H1 (cell line): ENCODE measurements at regions not wholly inside any gene's neighbourhood (a gene's known extent, or its start where the extent isn't known, plus 50 kb on each side); places are given as distances from the start of the nearest gene placed in this dataset.

Experiments
- BACH1 ChIP-seq: IDR thresholded peaks from 2 replicates; pipeline ENCODE4 v1.6.1; 2012; ENCODE audit warnings: low read length, improper control_type of control experiment
- JUN ChIP-seq: IDR thresholded peaks from 2 replicates; pipeline ENCODE4 v1.6.1; 2011; ENCODE audit warnings: low read depth, mild to moderate bottlenecking, improper control_type of control experiment, low read length
- KDM4A ChIP-seq: IDR thresholded peaks from one replicate; pipeline ENCODE4 v1.7.1; 2012; ENCODE audit warnings: low read depth, mild to moderate bottlenecking, moderate library complexity, low read length, inconsistent platforms; ENCODE audit not compliant: severe bottlenecking
- MAX ChIP-seq: IDR thresholded peaks from 2 replicates; pipeline ENCODE4 v1.6.1; 2012; ENCODE audit warnings: inconsistent platforms
- POLR2A ChIP-seq, 2 experiments: IDR thresholded peaks; 1 replicate in 1 of 2; 2 replicates in 1 of 2; pipeline ENCODE4 v1.6.1; 2011; ENCODE audit warnings: low read depth in 2 of 2, low read length in 2 of 2, mild to moderate bottlenecking in 2 of 2; ENCODE audit errors: control extremely low read depth in 1 of 2
- RBBP5 ChIP-seq: IDR thresholded peaks from 2 replicates; pipeline ENCODE4 v1.7.1; 2012; ENCODE audit warnings: low read depth, mild to moderate bottlenecking, inconsistent platforms, low read length, moderate library complexity, borderline replicate concordance
- RFX5 ChIP-seq: IDR thresholded peaks from 2 replicates; pipeline ENCODE4 v1.6.1; 2011; ENCODE audit warnings: low read depth, low read length, improper control_type of control experiment, borderline replicate concordance
- YY1 ChIP-seq: IDR thresholded peaks from 2 replicates; pipeline ENCODE4 v1.6.1; 2011; ENCODE audit warnings: low read depth, mild to moderate bottlenecking, low read length
- TF ChIP-seq, protein P1 (sequence below): fragments of 300-600 bp; sonication (generic); IDR thresholded peaks from 2 replicates; pipeline ENCODE4 v1.7.1; 2012; ENCODE audit warnings: low read length, moderate library complexity, mild to moderate bottlenecking, inconsistent platforms; ENCODE audit not compliant: insufficient replicate concordance

DNA sequence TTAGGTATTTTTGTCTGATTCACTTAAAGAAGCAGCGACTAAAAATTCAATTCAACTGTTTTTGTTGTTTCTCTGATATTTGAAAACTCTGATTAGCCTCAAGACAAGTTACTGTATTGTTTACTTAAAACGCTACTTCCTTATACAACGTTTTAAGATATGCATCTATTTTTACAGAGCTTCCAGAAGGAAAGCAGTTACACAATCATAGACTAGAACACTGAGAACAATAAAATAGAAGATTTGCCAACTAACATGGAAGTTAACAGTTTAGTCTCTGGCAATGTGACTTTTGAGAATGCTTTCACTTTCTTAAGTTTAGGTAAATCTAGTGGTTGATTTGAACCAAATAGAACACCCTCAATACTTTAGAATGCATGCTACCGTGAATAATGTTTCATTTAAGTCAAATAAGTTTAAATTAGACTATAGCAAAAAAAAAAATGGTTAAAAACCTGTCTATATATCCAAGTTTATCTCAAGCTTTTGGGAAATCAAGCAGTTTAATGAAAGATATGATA is 614.8 kb downstream of the DACH1 start (continued):
- TF ChIP-seq, protein P1, sequence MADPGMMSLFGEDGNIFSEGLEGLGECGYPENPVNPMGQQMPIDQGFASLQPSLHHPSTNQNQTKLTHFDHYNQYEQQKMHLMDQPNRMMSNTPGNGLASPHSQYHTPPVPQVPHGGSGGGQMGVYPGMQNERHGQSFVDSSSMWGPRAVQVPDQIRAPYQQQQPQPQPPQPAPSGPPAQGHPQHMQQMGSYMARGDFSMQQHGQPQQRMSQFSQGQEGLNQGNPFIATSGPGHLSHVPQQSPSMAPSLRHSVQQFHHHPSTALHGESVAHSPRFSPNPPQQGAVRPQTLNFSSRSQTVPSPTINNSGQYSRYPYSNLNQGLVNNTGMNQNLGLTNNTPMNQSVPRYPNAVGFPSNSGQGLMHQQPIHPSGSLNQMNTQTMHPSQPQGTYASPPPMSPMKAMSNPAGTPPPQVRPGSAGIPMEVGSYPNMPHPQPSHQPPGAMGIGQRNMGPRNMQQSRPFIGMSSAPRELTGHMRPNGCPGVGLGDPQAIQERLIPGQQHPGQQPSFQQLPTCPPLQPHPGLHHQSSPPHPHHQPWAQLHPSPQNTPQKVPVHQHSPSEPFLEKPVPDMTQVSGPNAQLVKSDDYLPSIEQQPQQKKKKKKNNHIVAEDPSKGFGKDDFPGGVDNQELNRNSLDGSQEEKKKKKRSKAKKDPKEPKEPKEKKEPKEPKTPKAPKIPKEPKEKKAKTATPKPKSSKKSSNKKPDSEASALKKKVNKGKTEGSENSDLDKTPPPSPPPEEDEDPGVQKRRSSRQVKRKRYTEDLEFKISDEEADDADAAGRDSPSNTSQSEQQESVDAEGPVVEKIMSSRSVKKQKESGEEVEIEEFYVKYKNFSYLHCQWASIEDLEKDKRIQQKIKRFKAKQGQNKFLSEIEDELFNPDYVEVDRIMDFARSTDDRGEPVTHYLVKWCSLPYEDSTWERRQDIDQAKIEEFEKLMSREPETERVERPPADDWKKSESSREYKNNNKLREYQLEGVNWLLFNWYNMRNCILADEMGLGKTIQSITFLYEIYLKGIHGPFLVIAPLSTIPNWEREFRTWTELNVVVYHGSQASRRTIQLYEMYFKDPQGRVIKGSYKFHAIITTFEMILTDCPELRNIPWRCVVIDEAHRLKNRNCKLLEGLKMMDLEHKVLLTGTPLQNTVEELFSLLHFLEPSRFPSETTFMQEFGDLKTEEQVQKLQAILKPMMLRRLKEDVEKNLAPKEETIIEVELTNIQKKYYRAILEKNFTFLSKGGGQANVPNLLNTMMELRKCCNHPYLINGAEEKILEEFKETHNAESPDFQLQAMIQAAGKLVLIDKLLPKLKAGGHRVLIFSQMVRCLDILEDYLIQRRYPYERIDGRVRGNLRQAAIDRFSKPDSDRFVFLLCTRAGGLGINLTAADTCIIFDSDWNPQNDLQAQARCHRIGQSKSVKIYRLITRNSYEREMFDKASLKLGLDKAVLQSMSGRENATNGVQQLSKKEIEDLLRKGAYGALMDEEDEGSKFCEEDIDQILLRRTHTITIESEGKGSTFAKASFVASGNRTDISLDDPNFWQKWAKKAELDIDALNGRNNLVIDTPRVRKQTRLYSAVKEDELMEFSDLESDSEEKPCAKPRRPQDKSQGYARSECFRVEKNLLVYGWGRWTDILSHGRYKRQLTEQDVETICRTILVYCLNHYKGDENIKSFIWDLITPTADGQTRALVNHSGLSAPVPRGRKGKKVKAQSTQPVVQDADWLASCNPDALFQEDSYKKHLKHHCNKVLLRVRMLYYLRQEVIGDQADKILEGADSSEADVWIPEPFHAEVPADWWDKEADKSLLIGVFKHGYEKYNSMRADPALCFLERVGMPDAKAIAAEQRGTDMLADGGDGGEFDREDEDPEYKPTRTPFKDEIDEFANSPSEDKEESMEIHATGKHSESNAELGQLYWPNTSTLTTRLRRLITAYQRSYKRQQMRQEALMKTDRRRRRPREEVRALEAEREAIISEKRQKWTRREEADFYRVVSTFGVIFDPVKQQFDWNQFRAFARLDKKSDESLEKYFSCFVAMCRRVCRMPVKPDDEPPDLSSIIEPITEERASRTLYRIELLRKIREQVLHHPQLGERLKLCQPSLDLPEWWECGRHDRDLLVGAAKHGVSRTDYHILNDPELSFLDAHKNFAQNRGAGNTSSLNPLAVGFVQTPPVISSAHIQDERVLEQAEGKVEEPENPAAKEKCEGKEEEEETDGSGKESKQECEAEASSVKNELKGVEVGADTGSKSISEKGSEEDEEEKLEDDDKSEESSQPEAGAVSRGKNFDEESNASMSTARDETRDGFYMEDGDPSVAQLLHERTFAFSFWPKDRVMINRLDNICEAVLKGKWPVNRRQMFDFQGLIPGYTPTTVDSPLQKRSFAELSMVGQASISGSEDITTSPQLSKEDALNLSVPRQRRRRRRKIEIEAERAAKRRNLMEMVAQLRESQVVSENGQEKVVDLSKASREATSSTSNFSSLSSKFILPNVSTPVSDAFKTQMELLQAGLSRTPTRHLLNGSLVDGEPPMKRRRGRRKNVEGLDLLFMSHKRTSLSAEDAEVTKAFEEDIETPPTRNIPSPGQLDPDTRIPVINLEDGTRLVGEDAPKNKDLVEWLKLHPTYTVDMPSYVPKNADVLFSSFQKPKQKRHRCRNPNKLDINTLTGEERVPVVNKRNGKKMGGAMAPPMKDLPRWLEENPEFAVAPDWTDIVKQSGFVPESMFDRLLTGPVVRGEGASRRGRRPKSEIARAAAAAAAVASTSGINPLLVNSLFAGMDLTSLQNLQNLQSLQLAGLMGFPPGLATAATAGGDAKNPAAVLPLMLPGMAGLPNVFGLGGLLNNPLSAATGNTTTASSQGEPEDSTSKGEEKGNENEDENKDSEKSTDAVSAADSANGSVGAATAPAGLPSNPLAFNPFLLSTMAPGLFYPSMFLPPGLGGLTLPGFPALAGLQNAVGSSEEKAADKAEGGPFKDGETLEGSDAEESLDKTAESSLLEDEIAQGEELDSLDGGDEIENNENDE, result no peak
- TF ChIP-seq POLR2A (IDR thresholded peaks at IDR 0.05; ENCODE audit: control extremely low read depth in 1 of 2, low read depth in 2 of 2, low read length in 2 of 2) (no peak), RFX5 (no peak), BACH1 (no peak), KDM4A (no peak), RBBP5 (no peak), MAX (no peak), JUN (no peak), YY1 (no peak)
